ENCODE measurements at regions not wholly inside any gene's neighbourhood (a gene's known extent, or its start where the extent isn't known, plus 50 kb on each side); places are given as distances from the start of the nearest gene placed in this dataset.

DNA sequence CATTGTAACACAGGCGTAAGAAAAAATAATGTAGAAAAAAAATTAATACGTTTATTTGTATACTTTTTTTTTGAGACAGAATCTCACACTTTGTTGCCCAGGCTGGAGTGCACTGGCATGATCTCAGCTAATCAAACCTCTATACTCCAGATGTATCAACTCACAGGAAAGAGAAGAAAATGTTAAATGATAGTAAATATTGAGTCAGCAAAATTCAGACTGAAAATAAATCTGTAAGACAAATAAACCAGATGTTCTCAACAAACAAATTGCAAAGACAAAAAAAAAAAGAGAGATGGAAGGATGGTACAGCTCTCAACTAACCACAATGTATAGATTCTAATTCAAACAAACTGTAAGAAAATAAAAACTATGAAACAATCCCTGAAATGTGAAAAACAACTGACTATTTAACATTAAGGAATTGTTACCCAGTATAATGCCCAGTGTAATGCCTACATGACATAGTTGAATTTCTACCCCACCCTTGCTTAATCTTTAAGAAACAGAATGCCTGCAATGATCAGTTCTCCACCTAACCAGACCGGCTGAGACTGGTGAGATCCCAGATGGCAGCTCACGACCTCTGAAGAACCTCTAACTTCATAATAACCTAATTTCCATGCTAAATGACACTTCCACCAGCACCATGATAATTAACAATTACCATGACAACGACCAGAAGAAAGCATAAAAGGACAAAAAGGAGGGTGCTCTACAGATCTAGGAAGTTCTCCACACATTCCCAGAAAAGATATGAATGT, 272.0 kb upstream of the GNAI1 start:
- DNase-seq = no peak

DNA sequence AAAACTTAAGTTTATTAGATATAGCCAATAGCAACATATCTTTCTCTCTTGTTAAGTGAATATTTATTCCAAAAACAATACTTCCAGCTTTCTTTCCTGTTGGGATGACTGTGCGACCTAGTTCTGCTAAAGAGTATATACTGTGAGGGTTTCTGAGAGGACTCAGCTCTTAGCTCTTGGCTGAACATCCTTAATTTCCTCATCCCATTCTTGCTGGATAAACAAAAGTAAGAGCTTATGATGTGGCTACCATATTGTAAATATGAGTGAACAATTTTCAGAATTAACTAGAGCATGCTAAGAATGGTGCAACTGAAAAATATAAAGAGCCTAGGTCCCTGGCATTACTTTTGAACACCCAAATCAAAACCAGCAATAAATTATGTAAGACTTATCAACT, 279.5 kb upstream of the GNAI1 start:
- no peak for DNase-seq

DNA sequence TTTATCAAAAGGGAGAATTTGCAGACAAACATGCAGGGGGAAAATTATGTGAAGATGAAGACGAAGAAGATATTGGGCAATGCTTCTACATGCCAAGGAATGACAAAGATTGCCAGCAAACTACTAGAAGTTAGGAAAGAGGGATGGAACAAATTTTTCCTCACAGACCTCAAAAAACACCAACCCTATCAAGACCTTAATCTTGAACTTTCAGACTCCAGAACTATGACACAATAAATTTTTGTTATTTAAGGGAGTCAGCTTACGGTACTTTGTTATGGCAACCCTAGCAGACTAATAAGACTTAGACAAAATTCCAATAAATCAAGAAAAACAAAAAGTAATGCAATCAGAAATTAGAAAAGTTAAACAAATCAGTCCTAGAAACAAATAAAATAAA, 280.0 kb upstream of the GNAI1 start:
- DNase-seq = no peak

DNA sequence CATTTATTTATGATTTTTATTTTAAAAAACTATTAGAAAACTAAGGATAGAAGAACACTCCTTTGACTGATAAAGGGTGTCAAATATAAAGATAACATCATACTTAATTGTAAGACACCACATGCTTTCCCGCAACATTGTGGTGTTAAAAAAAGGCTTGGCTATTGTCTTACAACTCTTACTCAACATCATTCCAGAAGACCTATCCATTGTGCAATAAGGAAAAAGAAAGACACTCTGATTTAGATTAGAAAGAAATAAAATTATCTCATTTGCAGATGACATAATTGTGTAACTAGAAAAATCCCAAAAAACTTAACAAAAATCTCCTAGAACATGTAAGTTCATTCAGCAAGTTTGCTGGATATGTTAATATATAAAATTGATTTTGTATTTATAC, 296.7 kb upstream of the GNAI1 start:
- no peak for DNase-seq

DNA sequence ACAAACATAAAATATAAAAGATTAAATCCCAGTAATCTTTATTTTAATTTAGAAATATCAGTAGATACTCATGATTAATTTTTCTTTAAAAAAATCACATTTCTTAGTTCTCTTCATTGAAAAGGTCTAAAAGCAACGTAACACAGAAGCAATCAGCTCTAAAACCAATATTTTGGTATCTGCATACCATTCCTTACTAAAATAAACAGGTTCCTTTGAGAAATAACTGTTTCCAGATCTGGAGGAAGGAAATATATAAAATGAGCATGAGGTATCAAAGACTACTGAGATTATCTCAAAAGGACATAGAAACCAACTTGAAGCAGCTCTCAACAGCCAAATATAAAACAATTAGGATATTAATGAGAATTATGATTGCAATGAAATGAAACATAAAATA, 301.0 kb upstream of the GNAI1 start:
- no peak for DNase-seq

DNA sequence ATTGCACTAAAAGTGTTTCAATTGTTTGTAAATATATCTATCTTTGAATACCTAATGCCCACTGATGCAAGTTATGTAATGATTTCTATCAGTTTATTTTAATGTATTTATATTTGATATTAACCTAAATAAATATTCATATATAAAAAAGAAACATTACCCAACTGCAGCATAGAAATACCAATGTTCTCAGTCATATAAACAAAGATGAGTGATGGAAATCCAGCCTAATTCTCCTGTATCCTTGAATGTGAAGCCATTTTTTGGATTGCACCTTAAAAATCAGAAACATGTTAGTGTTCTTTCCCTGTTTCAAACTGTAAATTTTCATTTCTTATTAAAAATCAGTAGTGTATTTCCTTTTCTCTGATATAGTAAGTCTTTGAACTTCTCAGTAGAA, 305.8 kb upstream of the GNAI1 start:
- DNase-seq = no peak

DNA sequence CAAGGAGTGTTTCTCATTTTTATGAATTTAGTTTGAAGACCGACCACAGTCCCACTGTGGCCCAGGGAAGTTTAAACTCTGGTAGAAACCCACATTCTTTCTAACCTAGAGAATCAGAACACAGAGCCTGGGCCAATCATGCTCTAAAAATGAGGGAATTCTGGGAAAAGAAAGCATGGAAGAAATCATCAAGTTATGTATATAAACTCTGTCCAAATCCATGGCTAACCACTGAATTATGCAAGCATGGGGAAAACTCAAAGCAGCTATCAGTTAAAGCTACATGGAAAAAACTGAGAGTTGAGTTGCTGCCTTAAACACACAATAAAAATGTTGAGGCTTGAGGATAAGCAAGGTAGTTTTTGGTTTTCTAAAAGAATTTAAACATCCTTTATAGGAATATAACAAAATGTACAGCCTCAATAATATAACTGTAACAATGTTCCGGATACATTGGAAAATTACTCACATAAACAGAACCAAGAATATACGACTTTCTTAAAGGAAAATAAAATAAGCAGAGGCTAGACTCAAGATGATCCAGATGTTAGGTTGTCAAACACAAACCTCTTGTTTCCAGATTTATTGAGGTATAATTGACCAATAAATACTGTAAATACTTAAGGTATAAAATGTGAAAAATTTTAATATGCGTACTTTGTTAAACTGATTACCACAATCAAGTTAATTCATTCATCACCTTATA, 311.2 kb upstream of the GNAI1 start:
- DNase-seq = no peak

DNA sequence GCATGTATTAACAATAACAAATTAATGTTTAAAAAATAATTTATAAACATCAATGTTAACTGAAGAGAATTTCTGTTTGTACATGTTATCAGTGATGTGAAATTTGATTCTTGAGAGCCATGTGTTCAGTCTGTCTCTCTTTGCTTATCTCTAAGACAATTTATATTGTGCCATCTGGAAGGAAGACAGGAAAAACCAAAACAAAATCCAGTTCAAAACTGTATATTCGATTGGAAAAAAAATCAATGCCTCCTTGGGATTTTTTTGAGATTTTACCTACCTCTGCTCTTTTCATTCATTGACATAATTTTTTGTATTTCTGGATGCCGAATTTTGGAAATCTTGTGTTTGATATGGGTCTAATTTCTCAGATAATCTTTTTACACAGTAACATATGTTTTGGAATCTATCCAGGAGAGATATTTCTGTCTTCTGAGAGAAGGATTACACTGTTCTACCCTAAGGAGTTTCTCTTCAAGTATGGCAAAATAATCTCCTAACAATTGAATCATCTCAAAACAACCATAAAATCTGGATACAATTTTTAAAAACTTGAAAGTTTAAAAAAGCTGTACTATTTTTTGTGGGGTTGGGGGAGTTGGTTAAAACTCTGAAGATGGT, 311.9 kb upstream of the GNAI1 start:
- no peak for DNase-seq

DNA sequence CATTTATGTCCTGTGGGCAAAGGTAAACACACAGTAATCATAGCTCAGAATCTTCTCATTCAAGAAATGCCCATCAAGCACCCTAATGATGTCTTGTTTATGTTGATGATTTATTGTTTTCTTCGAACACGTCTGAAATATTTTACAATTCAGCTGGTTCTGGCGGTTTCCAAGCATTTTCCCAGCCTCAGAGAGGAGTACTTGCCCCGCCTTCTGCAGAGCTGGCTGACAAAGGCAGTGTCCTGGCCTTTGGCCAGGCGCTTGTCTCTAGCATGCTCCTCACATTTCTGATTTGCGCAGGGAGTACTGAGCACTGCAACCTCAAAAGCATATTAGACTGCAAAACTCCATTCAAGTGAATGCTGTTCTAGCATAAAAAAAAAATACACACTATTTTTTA, 314.2 kb upstream of the GNAI1 start:
- DNase-seq = no peak

DNA sequence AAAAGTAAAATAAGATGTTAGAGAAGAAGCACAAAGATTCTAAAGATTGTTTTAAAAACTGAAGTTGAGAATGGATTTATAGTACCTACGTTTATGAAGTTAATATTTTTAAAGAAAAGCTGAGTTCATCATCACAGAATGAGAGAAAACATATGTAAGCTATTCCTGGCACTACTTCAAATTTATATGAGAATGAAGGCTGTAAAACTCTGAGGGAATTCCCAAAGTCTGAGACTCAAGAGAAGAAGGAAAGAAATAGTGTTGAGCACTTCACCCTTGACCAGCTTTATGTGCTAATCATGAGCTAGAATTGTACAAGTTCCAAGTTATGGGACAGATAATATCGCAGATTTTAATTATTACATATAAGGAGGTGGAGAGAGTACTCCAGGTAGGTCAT, 323.7 kb upstream of the GNAI1 start:
- no peak for DNase-seq

DNA sequence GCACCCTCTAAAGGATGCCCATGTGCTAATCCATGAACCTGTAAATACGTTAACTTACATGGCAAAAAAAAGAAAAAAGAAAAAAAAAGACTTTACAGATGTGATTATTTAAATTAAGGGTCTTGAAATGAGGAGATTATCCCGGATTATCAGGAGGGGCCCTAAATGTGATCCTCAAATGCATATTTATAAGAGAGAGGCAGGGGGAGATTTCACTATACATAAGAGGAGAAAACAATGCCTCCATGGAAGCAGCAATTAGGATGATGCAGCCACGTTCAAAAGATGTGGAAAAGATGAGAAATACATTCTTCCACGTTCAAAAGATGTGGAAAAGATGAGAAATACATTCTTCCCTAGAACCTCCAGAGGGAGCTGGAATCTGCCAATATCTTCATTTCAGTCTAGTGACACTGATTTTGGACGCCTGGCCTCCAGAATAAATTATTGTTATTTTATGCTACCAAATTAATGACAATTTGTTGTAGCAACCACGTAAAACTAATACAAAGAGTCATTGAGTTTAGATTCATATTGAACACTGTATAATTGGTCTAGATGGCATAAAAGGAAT, 328.4 kb upstream of the GNAI1 start:
- no peak for DNase-seq

DNA sequence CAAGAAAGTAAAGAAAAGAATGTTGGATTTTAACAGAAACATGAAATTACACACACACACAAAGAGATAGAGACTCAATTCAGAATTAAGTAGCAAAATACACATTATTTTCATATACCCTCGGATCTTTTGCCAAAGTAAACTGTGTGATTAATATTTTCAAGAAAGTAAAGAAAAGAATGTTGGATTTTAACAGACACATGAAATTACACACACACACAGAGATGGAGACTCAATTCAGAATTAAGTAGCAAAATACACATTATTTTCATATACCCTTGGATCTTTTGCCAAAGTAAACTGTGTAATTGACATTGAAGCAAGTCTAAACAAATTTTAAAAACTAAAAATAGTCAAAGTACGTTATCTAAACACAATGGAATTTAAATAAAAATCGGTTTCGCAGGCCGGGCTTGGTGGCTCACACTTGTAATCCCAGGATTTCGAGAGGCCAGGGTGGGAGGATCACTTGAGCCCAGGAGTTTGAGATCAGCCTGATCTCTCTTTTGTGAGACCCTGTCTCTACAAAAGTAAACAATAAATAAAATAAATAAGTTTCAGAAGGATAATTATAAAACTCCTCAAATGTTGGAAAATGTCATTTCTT, 337.3 kb upstream of the MAGI2 start:
- DNase-seq = no peak

DNA sequence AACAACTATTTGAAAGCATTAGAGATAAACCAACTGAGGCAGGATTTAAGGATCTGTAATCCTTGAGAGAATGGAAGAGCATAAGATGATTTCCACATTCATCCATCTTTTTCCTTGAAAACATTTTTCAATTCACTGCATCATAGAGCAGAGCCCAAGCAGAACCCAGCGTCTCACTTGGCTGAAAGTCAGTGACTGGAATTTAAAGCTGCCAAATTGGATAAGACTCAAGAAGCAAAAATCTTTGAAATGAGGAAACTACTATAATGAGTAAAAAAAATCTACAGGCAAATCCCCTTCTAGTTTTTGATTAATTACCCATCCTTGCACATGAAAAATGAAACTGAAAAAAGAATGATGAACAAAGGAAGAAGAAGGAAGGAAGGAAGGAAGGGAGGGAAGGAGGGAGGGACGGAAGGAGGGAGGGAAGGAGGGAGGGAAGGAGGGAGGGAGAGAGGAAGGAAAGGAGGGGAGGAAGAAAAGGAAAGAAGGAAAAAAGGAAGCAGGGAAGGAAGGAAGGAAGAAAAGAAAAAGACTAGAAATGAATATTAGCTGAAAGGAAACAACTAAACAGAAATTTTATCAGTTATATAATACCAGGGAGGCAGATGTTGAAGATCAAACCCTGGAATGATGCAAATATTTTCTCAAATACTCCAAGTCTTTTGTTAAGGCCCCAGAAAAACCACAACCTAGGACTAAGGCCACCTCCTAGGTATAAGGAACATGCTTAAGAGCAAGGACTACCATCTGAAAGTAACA, 336.3 kb upstream of the MAGI2 start:
- DNase-seq = no peak

DNA sequence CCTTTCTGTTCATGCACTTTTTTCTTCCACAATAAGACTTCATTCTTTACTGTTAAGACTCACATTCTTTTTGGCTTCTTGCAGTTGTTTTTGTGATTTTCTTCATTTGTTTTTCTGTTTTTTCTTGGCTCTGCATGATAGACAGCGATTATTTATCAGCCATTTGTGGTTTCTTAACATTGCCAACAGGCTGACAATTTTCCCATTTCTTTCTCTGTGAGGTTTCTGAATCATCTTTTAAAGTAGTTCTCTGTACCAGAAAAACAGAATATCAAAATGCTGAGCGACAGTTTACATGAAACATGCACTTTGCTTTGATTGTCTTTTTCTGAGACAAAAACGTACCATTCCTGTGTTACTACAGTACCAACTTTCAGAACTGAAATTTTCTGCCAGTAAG, 334.2 kb upstream of the MAGI2 start:
- no peak for DNase-seq

DNA sequence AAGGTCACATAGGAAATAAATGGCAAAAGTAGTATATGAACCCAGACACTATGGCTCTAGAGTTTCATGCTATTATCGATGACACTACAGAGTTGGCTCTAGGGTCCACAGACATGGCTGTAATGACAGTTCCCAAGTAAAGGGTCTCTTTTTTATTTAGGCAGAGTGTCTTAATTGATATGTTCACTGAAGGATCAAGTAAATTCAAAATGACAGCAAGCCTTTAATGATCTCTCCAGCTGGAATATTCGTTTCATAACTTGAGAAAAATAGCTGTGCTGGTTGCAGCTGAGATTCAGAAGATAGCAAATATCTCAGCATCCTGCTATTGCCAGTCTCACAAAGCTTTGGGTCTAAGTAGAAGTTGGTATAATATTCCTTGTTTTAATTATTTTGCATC, 333.6 kb upstream of the MAGI2 start:
- no peak for DNase-seq

DNA sequence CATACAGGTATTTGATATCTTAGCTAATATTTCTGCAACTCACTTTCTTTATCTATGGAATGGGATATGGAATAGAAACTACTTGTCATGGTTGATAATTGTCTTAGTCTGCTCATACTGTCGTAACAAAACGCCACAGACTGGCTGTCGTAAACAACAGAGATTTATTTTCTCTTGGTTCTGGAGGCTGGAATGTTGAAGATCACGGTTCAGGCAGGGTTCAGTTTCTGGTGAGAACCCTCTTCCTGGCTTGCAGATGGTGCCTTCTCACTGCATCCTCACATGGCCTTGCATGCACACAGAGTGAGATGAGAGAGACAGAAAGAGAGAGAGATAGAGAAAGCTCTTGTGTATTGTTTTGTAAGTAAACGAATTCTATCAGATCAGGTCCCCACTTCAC, 332.7 kb upstream of the MAGI2 start:
- no peak for DNase-seq

DNA sequence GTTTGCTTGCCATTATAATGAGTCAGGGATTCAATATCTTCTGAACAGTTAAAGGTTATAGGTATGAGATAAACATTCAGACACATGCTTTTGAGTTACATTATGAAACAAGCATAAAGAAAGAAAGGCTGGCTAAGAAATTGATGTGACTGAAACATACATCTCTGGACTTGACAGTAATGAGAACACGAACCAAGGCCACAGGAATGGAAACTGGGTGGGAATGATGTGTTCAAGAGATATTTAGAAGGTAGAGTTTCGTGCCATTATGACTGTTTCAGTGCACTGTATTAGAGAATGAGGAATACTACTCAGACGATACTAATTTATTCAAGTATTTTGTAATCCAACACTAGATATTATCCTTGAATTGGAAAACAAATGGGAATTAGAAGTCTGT, 332.1 kb upstream of the MAGI2 start:
- DNase-seq = no peak

DNA sequence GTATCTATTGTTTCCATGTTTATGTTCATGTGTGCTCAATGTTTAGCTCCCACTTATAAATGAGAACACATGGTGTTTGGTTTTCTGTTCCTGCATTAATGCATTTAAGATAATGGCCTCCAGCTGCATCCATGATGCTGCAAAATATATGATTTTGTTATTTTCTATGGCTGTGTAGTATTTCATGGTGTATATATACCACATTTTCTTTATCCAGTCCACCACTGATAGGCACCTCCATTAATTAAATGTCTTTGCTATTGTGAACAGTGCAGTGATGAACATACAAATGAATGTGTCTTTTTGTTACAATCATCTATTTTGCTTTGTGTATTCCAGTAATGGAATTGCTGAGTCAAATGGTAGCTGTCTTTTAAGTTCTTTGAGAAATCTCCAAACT, 329.4 kb upstream of the MAGI2 start:
- no peak for DNase-seq

DNA sequence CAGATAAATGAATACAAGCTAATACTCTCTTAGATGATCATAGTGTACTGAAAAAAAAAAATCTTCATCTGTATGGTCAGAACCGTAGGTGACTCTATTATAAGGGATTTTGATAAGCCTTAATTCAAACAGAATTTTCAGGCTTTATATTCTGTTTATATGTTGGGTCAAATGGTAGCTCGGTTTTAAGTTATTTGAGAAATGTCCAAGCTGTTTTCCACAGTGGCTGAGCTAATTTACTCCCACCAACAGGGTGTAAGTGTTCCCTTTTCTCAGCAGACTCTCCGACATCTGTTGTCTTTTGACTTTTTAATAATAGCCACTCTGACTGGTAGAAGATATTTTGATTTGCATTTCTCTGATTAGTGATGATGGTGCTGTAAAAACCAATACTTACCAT, 328.8 kb upstream of the MAGI2 start:
- no peak for DNase-seq

DNA sequence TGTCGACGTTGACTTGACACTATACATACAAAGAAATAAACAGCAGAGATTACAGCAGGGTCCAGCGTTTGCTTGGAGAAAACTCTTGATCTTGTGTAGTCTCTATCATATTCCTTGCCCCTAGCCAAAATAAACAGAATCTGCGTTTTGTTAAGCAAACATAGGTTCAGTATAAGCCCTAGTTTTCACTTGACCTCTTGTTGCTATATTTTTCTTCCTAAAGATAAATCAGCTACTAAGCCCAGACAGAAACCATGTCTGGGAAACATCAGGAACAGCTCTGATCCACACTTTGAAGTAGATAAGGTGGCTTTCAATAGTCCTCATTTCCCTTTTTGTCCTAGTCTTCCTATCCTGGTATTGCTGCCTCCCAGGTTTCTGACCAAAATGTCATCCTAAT, 328.2 kb upstream of the MAGI2 start:
- DNase-seq = no peak

DNA sequence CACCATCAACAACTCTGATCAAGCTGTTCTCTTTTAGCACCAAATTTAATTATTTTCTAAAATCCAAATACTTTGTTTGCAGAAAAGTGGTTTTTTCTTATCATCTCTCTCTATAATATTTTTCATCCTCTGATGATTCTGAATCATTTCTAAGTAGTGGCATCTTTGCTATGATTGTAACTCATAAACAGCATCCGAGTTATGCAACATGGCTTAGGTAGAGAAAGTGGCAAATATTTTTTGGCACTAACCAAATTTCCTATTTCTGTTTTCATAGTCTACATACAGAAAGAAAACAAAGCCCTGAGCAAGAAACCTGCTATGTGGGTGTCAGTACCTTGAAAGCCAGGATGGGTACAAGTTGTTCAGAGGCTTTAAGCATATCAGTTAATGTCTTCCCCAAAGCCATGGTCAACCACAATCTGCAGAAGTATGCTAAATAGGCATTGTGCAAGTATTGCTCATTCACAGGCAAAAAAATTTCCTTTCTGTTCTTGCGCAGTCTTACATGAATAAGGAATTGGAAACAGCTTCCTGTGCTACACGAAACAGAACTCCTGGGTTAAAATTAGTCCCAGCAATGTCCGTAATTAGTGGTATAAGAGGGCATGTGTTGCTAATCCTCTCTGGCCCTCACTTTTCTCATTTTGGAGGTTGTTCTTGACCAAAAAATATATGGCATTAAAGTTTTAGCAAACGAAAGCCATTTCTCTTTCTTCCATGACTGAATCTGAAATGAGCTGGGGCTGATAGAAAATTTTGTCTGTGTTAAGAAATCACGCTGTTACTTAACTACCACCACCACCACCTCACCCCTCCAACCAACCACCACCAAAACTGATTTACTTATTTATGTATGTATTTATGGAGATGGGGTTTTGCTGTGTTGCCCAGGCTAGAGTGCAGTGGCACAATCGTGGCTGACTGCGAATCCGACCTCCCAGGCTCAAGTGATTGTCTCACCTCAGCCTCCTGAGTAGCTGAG, 325.6 kb upstream of the MAGI2 start:
- DNase-seq = no peak

DNA sequence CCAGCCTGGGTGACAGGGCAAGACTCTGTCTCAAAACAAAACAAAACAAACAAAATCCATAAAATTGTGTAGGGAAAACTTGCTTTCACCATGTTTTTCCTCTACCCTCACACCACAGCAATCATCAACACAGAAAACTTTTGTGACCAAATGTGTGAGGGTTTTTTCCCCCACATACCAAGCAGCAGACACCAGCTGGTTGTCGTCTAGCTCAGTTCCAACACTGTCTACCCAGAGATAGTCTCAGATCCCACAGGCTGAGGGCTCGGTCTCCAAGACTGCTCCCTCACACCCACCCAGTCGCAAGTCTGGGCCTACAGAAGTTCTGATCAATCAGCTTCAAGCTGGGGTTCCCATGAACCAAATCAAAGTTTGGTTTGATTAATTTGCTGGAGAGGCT, 322.4 kb upstream of the MAGI2 start:
- no peak for DNase-seq

All from activated CD4-positive, CD25-positive, alpha-beta regulatory T cell treated with anti-CD3 and anti-CD28 coated beads, Interleukin-2, amount 50 U/mL, for 72 hours (primary cell).